Uterus (tissue), 2 donors: ENCODE measurements at regions not wholly inside any gene's neighbourhood (a gene's known extent, or its start where the extent isn't known, plus 50 kb on each side); places are given as distances from the start of the nearest gene placed in this dataset.
"Not testable (repeated sequence)": the region's sequence is repeated elsewhere in the genome, so short reads cannot be mapped to it uniquely, and the experiment has no call there.

Experiments
- POLR2A ChIP-seq, 2 donors: fragments of 450-650 bp; IDR thresholded peaks; one replicate each; pipeline ENCODE4 v1.6.1; 2016; ENCODE audit warnings: antibody characterized with exemption in 2 of 2, mild to moderate bottlenecking in 1 of 2, moderate library complexity in 1 of 2
- TF ChIP-seq, protein P1 (sequence below), 4 experiments: fragments of 200-600 bp in 2 of 4; fragments of 450-650 bp in 2 of 4; sonication (generic) in 2 of 4; IDR thresholded peaks; one replicate each; pipeline ENCODE4 v1.5.1; 2016 to 2019; ENCODE audit warnings: antibody characterized with exemption in 4 of 4, mild to moderate bottlenecking in 2 of 4, moderate library complexity in 1 of 4

DNA sequence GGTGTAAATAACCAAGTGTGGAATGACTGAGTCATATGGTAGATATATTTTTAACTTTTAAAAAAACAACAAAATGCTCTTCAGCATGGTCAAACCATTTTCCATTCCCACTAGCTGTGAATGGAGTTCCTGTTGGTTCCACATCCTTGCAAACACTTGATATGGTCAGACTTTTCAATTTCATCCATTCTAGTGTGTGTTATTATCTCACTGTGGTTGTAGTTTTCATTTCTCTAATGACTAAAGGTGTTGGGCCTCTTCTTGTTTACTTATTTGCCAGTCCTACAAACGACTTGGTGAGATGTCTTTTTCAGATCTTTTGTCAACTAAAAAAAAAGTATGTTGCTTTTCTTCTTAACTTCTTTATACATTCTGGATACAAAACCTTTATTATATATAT, 135.9 kb downstream of the BCL2L11 start:
- TF ChIP-seq, protein P1, sequence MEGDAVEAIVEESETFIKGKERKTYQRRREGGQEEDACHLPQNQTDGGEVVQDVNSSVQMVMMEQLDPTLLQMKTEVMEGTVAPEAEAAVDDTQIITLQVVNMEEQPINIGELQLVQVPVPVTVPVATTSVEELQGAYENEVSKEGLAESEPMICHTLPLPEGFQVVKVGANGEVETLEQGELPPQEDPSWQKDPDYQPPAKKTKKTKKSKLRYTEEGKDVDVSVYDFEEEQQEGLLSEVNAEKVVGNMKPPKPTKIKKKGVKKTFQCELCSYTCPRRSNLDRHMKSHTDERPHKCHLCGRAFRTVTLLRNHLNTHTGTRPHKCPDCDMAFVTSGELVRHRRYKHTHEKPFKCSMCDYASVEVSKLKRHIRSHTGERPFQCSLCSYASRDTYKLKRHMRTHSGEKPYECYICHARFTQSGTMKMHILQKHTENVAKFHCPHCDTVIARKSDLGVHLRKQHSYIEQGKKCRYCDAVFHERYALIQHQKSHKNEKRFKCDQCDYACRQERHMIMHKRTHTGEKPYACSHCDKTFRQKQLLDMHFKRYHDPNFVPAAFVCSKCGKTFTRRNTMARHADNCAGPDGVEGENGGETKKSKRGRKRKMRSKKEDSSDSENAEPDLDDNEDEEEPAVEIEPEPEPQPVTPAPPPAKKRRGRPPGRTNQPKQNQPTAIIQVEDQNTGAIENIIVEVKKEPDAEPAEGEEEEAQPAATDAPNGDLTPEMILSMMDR (IDR thresholded peaks at IDR 0.05) = not testable (repeated sequence)
- not testable (repeated sequence) for TF ChIP-seq POLR2A (IDR thresholded peaks at IDR 0.05)
